Mucosa of descending colon (tissue), 3 donors: ENCODE measurements at regions not wholly inside any gene's neighbourhood (a gene's known extent, or its start where the extent isn't known, plus 50 kb on each side); places are given as distances from the start of the nearest gene placed in this dataset.

Experiments
- ATAC-seq: fragments of 200-7000 bp; cut with Tn5 transposase; one replicate; pipeline ENCODE4 v1.9.1; 2020; ENCODE audit warnings: mild to moderate bottlenecking, moderate library complexity
- DNase-seq, 3 donors: peaks; one replicate each; pipeline ENCODE4 v3.0.0-alpha.2; 2020
- H3K36me3 ChIP-seq: fragments of 200-600 bp; one replicate; pipeline ENCODE4 v1.8.0; 2021; ENCODE audit warnings: low read depth, mild to moderate bottlenecking
- H3K4me1 ChIP-seq: fragments of 200-600 bp; one replicate; pipeline ENCODE4 v1.8.0; 2021; ENCODE audit warnings: low read depth, mild to moderate bottlenecking
- H3K4me3 ChIP-seq: fragments of 200-600 bp; one replicate; pipeline ENCODE4 v1.8.0; 2021; ENCODE audit warnings: mild to moderate bottlenecking
- H3K9me3 ChIP-seq: fragments of 200-600 bp; one replicate; pipeline ENCODE4 v1.8.0; 2021; ENCODE audit warnings: mild to moderate bottlenecking
- CTCF ChIP-seq: fragments of 200-600 bp; IDR thresholded peaks from one replicate; pipeline ENCODE4 v1.8.0; 2022; ENCODE audit warnings: antibody characterized with exemption, mild to moderate bottlenecking
- intact Hi-C, 2 donors: fragments of 100-400 bp; cut with DNase I in 1 of 2; cut with micrococcal nuclease in 1 of 2; formaldehyde crosslinking; loops; one replicate each; pipeline versions ENCODE4 v1.11.0 to v1.11.1; 2022; cut with DNase I, micrococcal nuclease
- donor health status: DM: no; HTN: no; CAD: no; lungs with moderate emphysema.
- donor health status: DM: no; HTN: no; CAD: no.
- donor health status: DM: no; HTN: yes; CAD: no.

GRCh38 chr6:111986651-111987050 lies 67.3 kb upstream of the CCN6 start:
- DNase-seq, result no peak
- Histone ChIP-seq H3K4me3 (no peak overlapping the region), H3K4me1 (no peaks in the 10 kb centered on the region), H3K36me3 (no peaks in the 10 kb centered on the region), H3K9me3 (no peaks in the 10 kb centered on the region)
- ATAC-seq, result no peak
- intact Hi-C loops, result no loop called here
- TF ChIP-seq CTCF, result no peak

DNA sequence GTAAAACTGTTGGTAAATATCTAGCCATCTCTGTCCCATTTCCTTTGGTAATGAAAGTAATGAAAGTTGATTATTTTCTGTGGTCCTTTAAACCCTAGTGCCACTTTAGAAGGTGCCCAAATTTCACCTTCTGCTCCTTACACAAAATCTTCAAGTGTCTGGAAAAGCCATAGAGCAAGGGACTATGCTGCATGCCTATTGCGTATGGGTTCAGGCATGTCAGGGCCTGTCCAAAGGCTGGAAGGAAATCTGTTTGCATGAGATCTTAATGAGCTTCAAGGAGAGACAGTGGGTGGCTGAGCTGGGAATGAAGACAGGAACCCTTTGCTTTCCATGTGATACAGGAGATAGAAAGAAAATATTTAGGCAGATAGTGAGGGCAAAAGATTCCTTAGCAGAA lies 66.6 kb upstream of the CCN6 start:
- DNase-seq, result no peak
- no peak for ATAC-seq
- no peaks in the 10 kb centered on the region for H3K36me3 ChIP-seq
- no peak overlapping the region for H3K4me3 ChIP-seq
- intact Hi-C loops, result no loop called here
- no peaks in the 10 kb centered on the region for H3K9me3 ChIP-seq
- TF ChIP-seq CTCF, result no peak
- no peaks in the 10 kb centered on the region for H3K4me1 ChIP-seq

DNA sequence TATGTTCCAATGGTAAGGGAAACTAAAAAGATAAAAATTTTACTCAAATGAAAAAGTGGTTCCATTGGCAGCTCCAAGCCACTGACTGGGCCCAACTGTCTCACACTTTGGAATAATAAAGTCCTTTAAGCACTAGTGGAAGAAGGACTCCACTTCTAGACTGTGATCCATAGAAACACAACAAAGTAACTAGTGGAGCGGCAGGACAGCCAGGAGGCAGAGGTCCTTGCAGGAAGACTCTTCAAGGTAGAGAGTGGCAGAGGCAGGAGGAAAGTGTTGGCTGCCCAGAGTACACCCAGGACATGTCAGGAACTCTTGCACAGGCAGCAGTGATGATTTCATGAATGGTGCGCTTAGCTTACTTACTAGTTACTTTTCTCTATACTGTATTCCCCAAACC lies 65.0 kb upstream of the CCN6 start:
- no peak for DNase-seq
- H3K9me3 ChIP-seq, result no peaks in the 10 kb centered on the region
- H3K36me3 ChIP-seq, result no peaks in the 10 kb centered on the region
- intact Hi-C loops, result no loop called here
- ATAC-seq, result no peak
- no peaks in the 10 kb centered on the region for H3K4me1 ChIP-seq
- no peak overlapping the region for H3K4me3 ChIP-seq
- TF ChIP-seq CTCF, result no peak

- intact Hi-C loops, result no loop called here
Observed at GRCh38 chr6:111989743-111990142, 64.2 kb upstream of the CCN6 start.

DNA sequence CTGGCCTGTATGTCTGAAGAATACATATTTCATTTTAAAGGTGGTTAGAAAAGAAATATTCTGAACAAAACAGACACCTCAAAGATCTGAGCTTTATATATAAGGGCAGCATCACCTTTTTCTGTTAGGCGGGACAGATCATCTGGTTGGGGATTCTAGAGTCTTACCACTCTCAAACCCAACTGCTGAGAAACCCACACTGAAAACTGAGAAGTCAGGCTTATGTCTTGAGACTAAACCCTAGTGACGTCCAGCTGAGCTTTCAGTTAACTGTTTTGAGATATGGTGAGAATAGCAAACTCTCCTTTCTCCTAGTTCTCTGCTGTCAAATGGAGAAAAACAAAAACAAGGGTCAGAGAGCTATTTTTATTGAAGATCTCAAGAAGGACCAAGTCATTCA lies 63.7 kb upstream of the CCN6 start:
- no peak overlapping the region for H3K4me3 ChIP-seq
- DNase-seq, result no peak
- no peak for TF ChIP-seq CTCF
- intact Hi-C loops, result no loop called here
- no peaks in the 10 kb centered on the region for H3K9me3 ChIP-seq
- H3K36me3 ChIP-seq, result no peaks in the 10 kb centered on the region
- no peak for ATAC-seq
- no peaks in the 10 kb centered on the region for H3K4me1 ChIP-seq

More at GRCh38 chr6:111989743-111990142, 64.2 kb upstream of the CCN6 start:
- no peak overlapping the region for H3K4me3 ChIP-seq
- DNase-seq (no peak), ATAC-seq (peak; percentile 75)
- TF ChIP-seq CTCF, result no peak
- no peaks in the 10 kb centered on the region for H3K36me3 ChIP-seq
- H3K9me3 ChIP-seq, result no peaks in the 10 kb centered on the region
- no peaks in the 10 kb centered on the region for H3K4me1 ChIP-seq

DNA sequence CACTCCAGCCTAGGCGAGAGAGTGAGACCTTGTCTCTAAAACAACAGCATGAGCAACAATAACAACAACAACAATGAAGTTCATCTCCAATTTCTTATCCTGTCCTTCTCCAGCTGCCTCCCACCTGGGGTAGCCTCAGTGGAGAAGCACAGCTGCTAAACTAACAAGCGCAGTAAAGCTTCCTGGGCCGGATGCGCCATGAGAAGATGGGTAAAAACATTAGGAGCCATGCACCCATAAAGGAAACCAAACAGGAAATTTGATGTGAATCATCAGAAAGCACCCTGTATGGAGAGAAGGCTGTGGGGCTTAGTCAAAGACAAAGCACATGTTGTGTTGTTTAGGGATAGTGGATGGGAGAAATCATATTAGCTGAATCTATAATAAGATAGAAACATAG lies 61.1 kb upstream of the CCN6 start:
- no peaks in the 10 kb centered on the region for H3K4me1 ChIP-seq
- DNase-seq, result no peak
- peak; percentile 19 for ATAC-seq
- no peaks in the 10 kb centered on the region for H3K36me3 ChIP-seq
- no peak overlapping the region for H3K4me3 ChIP-seq
- no peaks in the 10 kb centered on the region for H3K9me3 ChIP-seq
- intact Hi-C loops, result no loop called here
- TF ChIP-seq CTCF, result no peak
